Transverse colon (tissue), 4 donors: ENCODE measurements at regions not wholly inside any gene's neighbourhood (a gene's known extent, or its start where the extent isn't known, plus 50 kb on each side); places are given as distances from the start of the nearest gene placed in this dataset.

Experiments used
- DNase-seq: peaks from one replicate; pipeline ENCODE4 v3.0.0-alpha.2; 2019
- H3K27ac ChIP-seq, 4 donors: fragments of 200-600 bp; sonication (generic); 2 replicates each; pipeline ENCODE4 v1.5.1; 2016 to 2018; ENCODE audit warnings: inconsistent platforms in 4 of 4
- H3K27me3 ChIP-seq: fragments of 200-600 bp; sonication (generic); 2 replicates; pipeline ENCODE4 v1.5.1; 2017; ENCODE audit warnings: inconsistent platforms
- H3K36me3 ChIP-seq, 4 donors: fragments of 200-600 bp; sonication (generic); 2 replicates each; pipeline ENCODE4 v1.5.1; 2017 to 2019; ENCODE audit warnings: inconsistent platforms in 4 of 4
- H3K4me1 ChIP-seq, 4 donors: fragments of 200-600 bp; sonication (generic); 2 replicates each; pipeline ENCODE4 v1.5.1; 2017 to 2020; ENCODE audit warnings: inconsistent platforms in 4 of 4
- H3K4me3 ChIP-seq, 4 donors: fragments of 200-600 bp; sonication (generic); 1 replicate in 1 of 4; 2 replicates in 3 of 4; pipeline versions ENCODE4 v1.5.1 to v1.6.1; 2017 to 2019; ENCODE audit warnings: inconsistent platforms in 4 of 4
- H3K9me3 ChIP-seq, 2 donors: fragments of 200-600 bp; sonication (generic); 2 replicates each; pipeline ENCODE4 v1.5.1; 2017 to 2019; ENCODE audit warnings: inconsistent platforms in 2 of 2
- CTCF ChIP-seq, 5 experiments: fragments of 200-600 bp in 3 of 5; fragments of 450-650 bp in 2 of 5; sonication (generic) in 3 of 5; IDR thresholded peaks; 1 replicate in 2 of 5; 2 replicates in 3 of 5; pipeline ENCODE4 v1.5.1; 2016 to 2017; ENCODE audit warnings: antibody characterized with exemption in 5 of 5, inconsistent platforms in 3 of 5, mild to moderate bottlenecking in 2 of 5, moderate library complexity in 1 of 5
- EP300 ChIP-seq: sonication (generic); formaldehyde crosslinking; IDR thresholded peaks from one replicate; pipeline ENCODE4 v1.6.1; 2017; ENCODE audit warnings: antibody characterized with exemption, low read depth
- POLR2A ChIP-seq: fragments of 450-650 bp; IDR thresholded peaks from one replicate; pipeline ENCODE4 v1.6.1; 2016; ENCODE audit warnings: antibody characterized with exemption, mild to moderate bottlenecking, moderate library complexity
- POLR2AphosphoS5 ChIP-seq, 3 donors: sonication (generic); formaldehyde crosslinking; IDR thresholded peaks; one replicate each; pipeline ENCODE4 v1.6.1; 2016; ENCODE audit warnings: antibody characterized with exemption in 3 of 3
- WGBS, 2 donors: methylation state at CpG; one replicate each; pipeline ENCODE4 v1.1.5; 2018; ENCODE audit warnings: low coverage in 1 of 2; 5-methylcytosine and 5-hydroxymethylcytosine counted together
- in situ Hi-C, 4 donors: fragments of 200-750 bp; cut with MboI; loops; one replicate each; pipeline versions ENCODE4 v1.15.0 to v1.15.1; 2017; ENCODE audit warnings: low sequenced_read_pairs in 3 of 4, low pct_ligation_motif_present in 1 of 4, low pct_unique_long_range_greater_than_20kb in 1 of 4
- intact Hi-C: fragments of 100-400 bp; cut with DNase I; formaldehyde crosslinking; loops from one replicate; pipeline ENCODE4 v1.15.1; 2023; ENCODE audit warnings: low total_unique reads

GRCh38 chr7:25384788-25385505 is 156.7 kb upstream of the NPVF start:
- no peak for TF ChIP-seq EP300
- no peak for TF ChIP-seq CTCF (IDR thresholded peaks at IDR 0.05)
- TF ChIP-seq POLR2AphosphoS5 (IDR thresholded peaks at IDR 0.05), result no peak
- TF ChIP-seq POLR2A, result no peak
- Histone ChIP-seq H3K36me3 (no peaks in the 10 kb centered on the region), H3K4me3 (no peak overlapping the region), H3K9me3 (no peaks in the 10 kb centered on the region), H3K27ac (peak overlapping the region in 1 of 4 donors; percentile 3), H3K4me1 (peaks cover 0 to 24% (median 13%) of the 10 kb centered on the region in 4 donors), H3K27me3 (no peaks in the 10 kb centered on the region)
- in situ Hi-C loops, result loop anchor here in 3 of 4 donors (5.0 kb wide), 2 partner anchors 123 to 128 kb away; no protein-coding TSS in a partner anchor
- intact Hi-C loops, result no loop called here
- 61 to 80% methylated on average over 2 to 7 of the region's 7 CpGs for WGBS, 2 donors
- DNase-seq, result no peak

- TF ChIP-seq CTCF (IDR thresholded peaks at IDR 0.05) (no peak), POLR2A (no peak), EP300 (no peak), POLR2AphosphoS5 (IDR thresholded peaks at IDR 0.05) (no peak)
- 75% methylated on average over 10 of the region's 10 CpGs; no CpG with 5 or more reads in 1 of the 2 donors for WGBS, 2 donors
- no peak for DNase-seq
- no peaks in the 10 kb centered on the region for H3K27me3 ChIP-seq
- H3K9me3 ChIP-seq, result no peaks in the 10 kb centered on the region
- H3K27ac ChIP-seq, result peak overlapping the region in 1 of 4 donors; percentile 3
- H3K36me3 ChIP-seq, result no peaks in the 10 kb centered on the region
- in situ Hi-C loops, result loop anchor here in 3 of 4 donors (5.0 kb wide), 2 partner anchors 123 to 128 kb away; no protein-coding TSS in a partner anchor
- H3K4me1 ChIP-seq, result peaks cover 0 to 31% (median 18%) of the 10 kb centered on the region in 4 donors
- no peak overlapping the region for H3K4me3 ChIP-seq
- intact Hi-C loops, result no loop called here
Observed at GRCh38 chr7:25385506-25386136, 157.3 kb upstream of the NPVF start.

- WGBS, 2 donors, result 66 to 86% methylated on average over 3 to 6 of the region's 6 CpGs
- peaks cover 0 to 33% (median 21%) of the 10 kb centered on the region in 4 donors for H3K4me1 ChIP-seq
- no peaks in the 10 kb centered on the region for H3K9me3 ChIP-seq
- H3K4me3 ChIP-seq, result no peak overlapping the region
- intact Hi-C loops (no loop called here), in situ Hi-C loops (loop anchor here in 3 of 4 donors (5.0 kb wide), 2 partner anchors 124 to 129 kb away; no protein-coding TSS in a partner anchor)
- H3K36me3 ChIP-seq, result no peaks in the 10 kb centered on the region
- no peak overlapping the region for H3K27ac ChIP-seq
- TF ChIP-seq POLR2AphosphoS5 (IDR thresholded peaks at IDR 0.05) (no peak), CTCF (IDR thresholded peaks at IDR 0.05) (no peak), EP300 (no peak), POLR2A (no peak)
- no peaks in the 10 kb centered on the region for H3K27me3 ChIP-seq
- DNase-seq, result no peak
Observed at GRCh38 chr7:25386311-25386744, 158.0 kb upstream of the NPVF start.

GRCh38 chr7:25388681-25389080 is 160.4 kb upstream of the NPVF start:
- intact Hi-C loops (loop anchor here (2.0 kb wide), 1 partner anchor 130 kb away; no protein-coding TSS in a partner anchor), in situ Hi-C loops (loop anchor here in 3 of 4 donors (5.0 kb wide), 2 partner anchors 126 to 131 kb away; no protein-coding TSS in a partner anchor)
- H3K27ac ChIP-seq, result no peak overlapping the region
- H3K4me3 ChIP-seq, result no peak overlapping the region
- H3K27me3 ChIP-seq, result no peaks in the 10 kb centered on the region
- H3K36me3 ChIP-seq, result no peaks in the 10 kb centered on the region
- 28 to 30% methylated on average over 2 of the region's 2 CpGs for WGBS, 2 donors
- H3K4me1 ChIP-seq, result peaks cover 0 to 44% (median 24%) of the 10 kb centered on the region in 4 donors
- TF ChIP-seq POLR2AphosphoS5 (IDR thresholded peaks at IDR 0.05), result no peak
- TF ChIP-seq EP300, result no peak
- no peak for TF ChIP-seq POLR2A
- TF ChIP-seq CTCF (IDR thresholded peaks at IDR 0.05), result no peak
- no peaks in the 10 kb centered on the region for H3K9me3 ChIP-seq
- no peak for DNase-seq
